Pancreas (tissue), 10 donors: ENCODE measurements at regions not wholly inside any gene's neighbourhood (a gene's known extent, or its start where the extent isn't known, plus 50 kb on each side); places are given as distances from the start of the nearest gene placed in this dataset.

ENCODE experiments used
- ATAC-seq, 4 donors: fragments of 200-7000 bp; cut with Tn5 transposase; one replicate each; pipeline versions ENCODE4 v1.8.0 to v1.9.1; 2020; ENCODE audit warnings: mild to moderate bottlenecking in 4 of 4, moderate library complexity in 4 of 4
- DNase-seq, 6 donors: peaks; one replicate each; pipeline ENCODE4 v3.0.0-alpha.2; 2020
- FAIRE-seq: peaks from 2 replicates; lab custom pipeline; 2012; peaks lifted over from hg19 to GRCh38; lab: Jason Lieb, UNC
- H3K27ac ChIP-seq, 4 donors: fragments of 200-600 bp; sonication (generic); 1 replicate in 3 of 4; 2 replicates in 1 of 4; pipeline versions ENCODE4 v1.5.0 to v1.8.0; 2020
- H3K27me3 ChIP-seq, 4 donors: fragments of 200-600 bp; one replicate each; pipeline ENCODE4 v1.8.0; 2021
- H3K36me3 ChIP-seq, 3 donors: fragments of 200-600 bp; sonication (generic) in 1 of 3; one replicate each; pipeline versions ENCODE4 v1.5.0 to v1.8.0; 2020 to 2021
- H3K4me1 ChIP-seq, 3 donors: fragments of 200-600 bp; one replicate each; pipeline ENCODE4 v1.8.0; 2021
- H3K4me3 ChIP-seq, 4 donors: fragments of 200-600 bp; sonication (generic) in 2 of 4; one replicate each; pipeline versions ENCODE4 v1.5.0 to v1.8.0; 2020 to 2021
- H3K9me3 ChIP-seq, 4 donors: fragments of 200-600 bp; one replicate each; pipeline ENCODE4 v1.8.0; 2021
- CTCF ChIP-seq, 4 donors: fragments of 200-600 bp; sonication (generic) in 3 of 4; IDR thresholded peaks; one replicate each; pipeline versions ENCODE4 v1.5.0 to v1.8.0; 2021; ENCODE audit warnings: antibody characterized with exemption in 4 of 4
- WGBS, 2 donors: extraction: QIAGEN DNeasy Blood & Tissue Kit; methylation state at CpG; one replicate each; pipeline ENCODE4 v1.1.7; 2013; 5-methylcytosine and 5-hydroxymethylcytosine counted together
- intact Hi-C, 3 donors: fragments of 100-400 bp; cut with DNase I; formaldehyde crosslinking; loops; one replicate each; pipeline versions ENCODE4 v1.11.1 to v1.14.2; 2022
- donor health status: healthy with polysubstance abuse.
- donor health status: DM: no; HTN: no; CAD: no; lungs with moderate emphysema.
- donor health status: DM: no; HTN: no; CAD: no.
- donor health status: control.
- donor health status: control.
- donor health status: Bipolar disorder and iron deficiency.
- donor health status: DM: yes; HTN: yes; CAD: no.
- donor health status: DM: no; HTN: no; CAD: no.
- donor health status: DM: no; HTN: no; CAD: no.
- donor health status: DM: yes; HTN: yes; CAD: no.

GRCh38 chr1:5691795-5692509 is 300.3 kb downstream of the NPHP4 start:
- Histone ChIP-seq H3K27ac (no peak overlapping the region), H3K36me3 (no peaks in the 10 kb centered on the region), H3K4me1 (no peaks in the 10 kb centered on the region), H3K27me3 (no peaks in the 10 kb centered on the region), H3K9me3 (no peaks in the 10 kb centered on the region), H3K4me3 (no peak overlapping the region)
- no peak for TF ChIP-seq CTCF (IDR thresholded peaks at IDR 0.05)
- intact Hi-C loops: no loop called here
- FAIRE-seq (no peak), DNase-seq (no peak), ATAC-seq (no peak)
- WGBS, 2 donors: 39% methylated on average over 20 of the region's 20 CpGs

- Histone ChIP-seq H3K4me1 (no peaks in the 10 kb centered on the region), H3K4me3 (no peak overlapping the region), H3K27me3 (no peaks in the 10 kb centered on the region), H3K9me3 (no peaks in the 10 kb centered on the region), H3K36me3 (no peaks in the 10 kb centered on the region), H3K27ac (no peak overlapping the region)
- no peak for ATAC-seq
- intact Hi-C loops: no loop called here
- 51 to 56% methylated on average over 13 of the region's 13 CpGs for WGBS, 2 donors
- FAIRE-seq: no peak
- no peak for TF ChIP-seq CTCF (IDR thresholded peaks at IDR 0.05)
- no peak for DNase-seq
Measured at GRCh38 chr1:5690898-5691297, 301.3 kb downstream of the NPHP4 start.

GRCh38 chr1:5690291-5690690 is 301.9 kb downstream of the NPHP4 start:
- H3K4me3 ChIP-seq: no peak overlapping the region
- H3K36me3 ChIP-seq: no peaks in the 10 kb centered on the region
- no peak for DNase-seq
- ATAC-seq: no peak
- no peak for FAIRE-seq
- no peak overlapping the region for H3K27ac ChIP-seq
- no peaks in the 10 kb centered on the region for H3K9me3 ChIP-seq
- no peaks in the 10 kb centered on the region for H3K27me3 ChIP-seq
- no peaks in the 10 kb centered on the region for H3K4me1 ChIP-seq
- 58 to 74% methylated on average over 3 of the region's 3 CpGs for WGBS, 2 donors
- TF ChIP-seq CTCF (IDR thresholded peaks at IDR 0.05): no peak
- intact Hi-C loops: no loop called here

GRCh38 chr1:5688081-5689077 is 303.8 kb downstream of the NPHP4 start:
- Histone ChIP-seq H3K27me3 (no peaks in the 10 kb centered on the region), H3K27ac (no peak overlapping the region), H3K4me1 (no peaks in the 10 kb centered on the region), H3K4me3 (no peak overlapping the region), H3K9me3 (no peaks in the 10 kb centered on the region), H3K36me3 (no peaks in the 10 kb centered on the region)
- WGBS, 2 donors: 58 to 66% methylated on average over 28 of the region's 28 CpGs
- intact Hi-C loops: no loop called here
- no peak for TF ChIP-seq CTCF (IDR thresholded peaks at IDR 0.05)
- ATAC-seq (no peak), DNase-seq (no peak), FAIRE-seq (no peak)
